BLaER1 treated with 17β-estradiol and CSF1 and Interleukin-3, amounts not matched to agents 10 nM and 100 nM (cell line): ENCODE measurements at regions not wholly inside any gene's neighbourhood (a gene's known extent, or its start where the extent isn't known, plus 50 kb on each side); places are given as distances from the start of the nearest gene placed in this dataset.
A peak's percentile ranks its signal among the peaks of the same experiment; 100 is the strongest.

Source experiments
- H3K27ac ChIP-seq, 11 experiments: shearing (Covaris generic); formaldehyde crosslinking; 2 replicates each; pipeline ENCODE4 v1.8.1; 2022
- H3K27me3 ChIP-seq, 11 experiments: shearing (Covaris generic); formaldehyde crosslinking; 2 replicates each; pipeline ENCODE4 v1.8.1; 2022
- H3K36me3 ChIP-seq, 11 experiments: shearing (Covaris generic); formaldehyde crosslinking; 2 replicates each; pipeline ENCODE4 v1.8.1; 2022
- H3K4me1 ChIP-seq, 10 experiments: shearing (Covaris generic); formaldehyde crosslinking; 2 replicates each; pipeline ENCODE4 v1.8.1; 2022
- H3K4me2 ChIP-seq, 11 experiments: shearing (Covaris generic); formaldehyde crosslinking; 2 replicates each; pipeline ENCODE4 v1.8.1; 2022
- H3K4me3 ChIP-seq, 10 experiments: shearing (Covaris generic); formaldehyde crosslinking; 2 replicates each; pipeline ENCODE4 v1.8.1; 2022
- H3K9ac ChIP-seq, 11 experiments: shearing (Covaris generic); formaldehyde crosslinking; 2 replicates each; pipeline ENCODE4 v1.8.1; 2022
- H3K9me3 ChIP-seq, 11 experiments: shearing (Covaris generic); formaldehyde crosslinking; replicated peaks in 1 of 11; 2 replicates each; pipeline ENCODE4 v1.8.1; 2022
- H4K20me1 ChIP-seq, 11 experiments: shearing (Covaris generic); formaldehyde crosslinking; 2 replicates each; pipeline ENCODE4 v1.8.1; 2022
- Cebpa-rat ChIP-seq, 11 experiments: shearing (Covaris generic); IDR thresholded peaks; 2 replicates each; pipeline ENCODE4 v1.8.1; 2022

GRCh38 chr14:101358320-101359125 lies 202.8 kb upstream of the DIO3 start:
- TF ChIP-seq Cebpa-rat (IDR thresholded peaks at IDR 0.05), result no peak
- Histone ChIP-seq H3K27ac (peak overlapping the region in 9 of 11 experiments; percentile 1 to 92 (median 79); a peak in 17 of 22 replicates), H3K4me1 (peaks cover 40 to 67% (median 64%) of the 10 kb centered on the region in 10 experiments)

GRCh38 chr14:101359221-101360053 lies 201.9 kb upstream of the DIO3 start:
- H3K27ac ChIP-seq, result peak overlapping the region in 10 of 11 experiments; percentile 16 to 92 (median 78); a peak in 18 of 22 replicates
- no peaks in the 10 kb centered on the region for H4K20me1 ChIP-seq
- no peaks in the 10 kb centered on the region; a peak in 2 of 22 replicates for H3K36me3 ChIP-seq
- H3K9me3 ChIP-seq, result peaks cover 26 to 38% (median 37%) of the 10 kb centered on the region in 11 experiments
- peak overlapping the region in 3 of 10 experiments; percentile 4 to 16 (median 11); a peak in 4 of 20 replicates for H3K4me3 ChIP-seq
- no peak for TF ChIP-seq Cebpa-rat (IDR thresholded peaks at IDR 0.05)
- peak overlapping the region; percentile 78 to 94 (median 89) for H3K4me2 ChIP-seq
- H3K4me1 ChIP-seq, result peaks cover 42 to 76% (median 73%) of the 10 kb centered on the region in 10 experiments
- peak overlapping the region; percentile 22 to 81 (median 58); a peak in 18 of 22 replicates for H3K9ac ChIP-seq
- 0 out of 22 replicates have a peak, but pooled peaks cover 0 to 3% (median 0%) of the 10 kb centered on the region in 11 experiments for H3K27me3 ChIP-seq

More at GRCh38 chr14:101358320-101359125, 202.8 kb upstream of the DIO3 start:
- H3K36me3 ChIP-seq, result no peaks in the 10 kb centered on the region; a peak in 2 of 22 replicates
- H3K27me3 ChIP-seq, result 0 out of 22 replicates have a peak, but pooled peaks cover 0 to 3% (median 0%) of the 10 kb centered on the region in 11 experiments
- H3K4me3 ChIP-seq, result peak overlapping the region in 2 of 10 experiments; percentile 11 to 16; a peak in 1 of 20 replicates
- peak overlapping the region; percentile 78 to 94 (median 89) for H3K4me2 ChIP-seq
- H3K9ac ChIP-seq, result peak overlapping the region in 10 of 11 experiments; percentile 38 to 81 (median 60); a peak in 16 of 22 replicates
- no peaks in the 10 kb centered on the region for H4K20me1 ChIP-seq
- peaks cover 33 to 47% (median 46%) of the 10 kb centered on the region in 11 experiments for H3K9me3 ChIP-seq

GRCh38 chr14:101360054-101360911 lies 201.0 kb upstream of the DIO3 start:
- Histone ChIP-seq H3K4me3 (peak overlapping the region in 5 of 10 experiments; percentile 4 to 38 (median 11); a peak in 6 of 20 replicates), H3K36me3 (no peaks in the 10 kb centered on the region; a peak in 1 of 22 replicates), H3K27ac (peak overlapping the region in 10 of 11 experiments; percentile 16 to 92 (median 78); a peak in 18 of 22 replicates), H3K27me3 (0 out of 22 replicates have a peak, but pooled peaks cover 0 to 3% (median 0%) of the 10 kb centered on the region in 11 experiments), H3K9ac (peak overlapping the region in 9 of 11 experiments; percentile 22 to 81 (median 62); a peak in 17 of 22 replicates), H3K4me1 (peaks cover 50 to 85% (median 82%) of the 10 kb centered on the region in 10 experiments), H3K4me2 (peak overlapping the region; percentile 78 to 94 (median 89)), H4K20me1 (no peaks in the 10 kb centered on the region), H3K9me3 (peaks cover 17 to 29% (median 28%) of the 10 kb centered on the region in 11 experiments)
- no peak for TF ChIP-seq Cebpa-rat (IDR thresholded peaks at IDR 0.05)

GRCh38 chr14:101361044-101361443 lies 200.3 kb upstream of the DIO3 start:
- H3K9ac ChIP-seq, result peak overlapping the region in 9 of 11 experiments; percentile 22 to 81 (median 62); a peak in 15 of 22 replicates
- H4K20me1 ChIP-seq, result no peaks in the 10 kb centered on the region
- H3K9me3 ChIP-seq, result peaks cover 12 to 27% (median 21%) of the 10 kb centered on the region in 11 experiments
- peak overlapping the region; percentile 78 to 94 (median 89) for H3K4me2 ChIP-seq
- TF ChIP-seq Cebpa-rat (IDR thresholded peaks at IDR 0.05), result peak in 8 of 11 experiments; percentile 25 to 90 (median 80); a peak in 13 of 22 replicates
- H3K36me3 ChIP-seq, result no peaks in the 10 kb centered on the region; a peak in 1 of 22 replicates
- peak overlapping the region in 9 of 11 experiments; percentile 40 to 92 (median 79); a peak in 18 of 22 replicates for H3K27ac ChIP-seq
- peak overlapping the region in 3 of 10 experiments; percentile 4 to 38 (median 11); a peak in 1 of 20 replicates for H3K4me3 ChIP-seq
- 0 out of 22 replicates have a peak, but pooled peaks cover 0 to 3% (median 0%) of the 10 kb centered on the region in 11 experiments for H3K27me3 ChIP-seq
- H3K4me1 ChIP-seq, result peaks cover 58 to 92% (median 89%) of the 10 kb centered on the region in 10 experiments

GRCh38 chr14:101361451-101362433 lies 199.6 kb upstream of the DIO3 start:
- peak in 1 of 11 experiments; percentile 5; a peak in 2 of 22 replicates for TF ChIP-seq Cebpa-rat (IDR thresholded peaks at IDR 0.05)
- Histone ChIP-seq H3K27me3 (0 out of 22 replicates have a peak, but pooled peaks cover 0 to 3% (median 0%) of the 10 kb centered on the region in 11 experiments), H3K4me3 (no peak overlapping the region), H3K9ac (peak overlapping the region in 8 of 11 experiments; percentile 18 to 81 (median 66); a peak in 13 of 22 replicates), H3K27ac (peak overlapping the region in 9 of 11 experiments; percentile 14 to 92 (median 79); a peak in 17 of 22 replicates), H3K4me2 (peak overlapping the region; percentile 78 to 94 (median 89)), H3K36me3 (no peaks in the 10 kb centered on the region), H3K4me1 (peaks cover 58 to 99% (median 96%) of the 10 kb centered on the region in 10 experiments), H4K20me1 (no peaks in the 10 kb centered on the region), H3K9me3 (peaks cover 5 to 20% (median 14%) of the 10 kb centered on the region in 11 experiments; a peak in 21 of 22 replicates)

- Histone ChIP-seq H3K4me3 (no peak overlapping the region; a peak in 1 of 20 replicates), H3K27ac (peak overlapping the region in 7 of 11 experiments; percentile 19 to 92 (median 83); a peak in 14 of 22 replicates), H3K9ac (peak overlapping the region in 3 of 11 experiments; percentile 27 to 71 (median 36); a peak in 3 of 22 replicates), H3K9me3 (peaks cover 0 to 10% (median 4%) of the 10 kb centered on the region in 11 experiments; a peak in 17 of 22 replicates), H3K27me3 (0 out of 22 replicates have a peak, but pooled peaks cover 0 to 3% (median 0%) of the 10 kb centered on the region in 11 experiments), H4K20me1 (no peaks in the 10 kb centered on the region), H3K4me2 (peak overlapping the region in 9 of 11 experiments; percentile 78 to 94 (median 89); a peak in 19 of 22 replicates), H3K4me1 (peaks cover 56 to 100% (median 99%) of the 10 kb centered on the region in 10 experiments), H3K36me3 (no peaks in the 10 kb centered on the region)
- TF ChIP-seq Cebpa-rat (IDR thresholded peaks at IDR 0.05), result no peak
Observed at GRCh38 chr14:101362529-101363260, 198.6 kb upstream of the DIO3 start.
